ENCODE measurements at regions not wholly inside any gene's neighbourhood (a gene's known extent, or its start where the extent isn't known, plus 50 kb on each side); places are given as distances from the start of the nearest gene placed in this dataset.

GRCh38 chr11:110032957-110033570 lies 60.1 kb upstream of the ZC3H12C start:
- no peaks in the 10 kb centered on the region for H3K9me3 ChIP-seq (replicated peaks)
- H3K27me3 ChIP-seq (replicated peaks): no peaks in the 10 kb centered on the region
- no peak overlapping the region for H3K4me3 ChIP-seq
- no peaks in the 10 kb centered on the region for H3K36me3 ChIP-seq
- no peaks in the 10 kb centered on the region for H3K4me1 ChIP-seq (replicated peaks)
- no peak overlapping the region for H3K27ac ChIP-seq
- no peak for DNase-seq (ENCODE audit: low read depth in 1 of 2, low spot score in 2 of 2)

- H3K27ac ChIP-seq: no peak overlapping the region
- no peak for DNase-seq (ENCODE audit: low read depth in 1 of 2, low spot score in 2 of 2)
- no peaks in the 10 kb centered on the region for H3K4me1 ChIP-seq (replicated peaks)
- no peaks in the 10 kb centered on the region for H3K36me3 ChIP-seq
- H3K9me3 ChIP-seq (replicated peaks): no peaks in the 10 kb centered on the region
- H3K4me3 ChIP-seq: no peak overlapping the region
- no peaks in the 10 kb centered on the region for H3K27me3 ChIP-seq (replicated peaks)
These were observed 58.4 kb upstream of the ZC3H12C start for GRCh38 chr11:110034806-110035205.

- DNase-seq (ENCODE audit: low read depth in 1 of 2, low spot score in 2 of 2): no peak
- H3K27ac ChIP-seq: no peak overlapping the region
- H3K27me3 ChIP-seq (replicated peaks): no peaks in the 10 kb centered on the region
- H3K9me3 ChIP-seq (replicated peaks): no peaks in the 10 kb centered on the region
- H3K4me3 ChIP-seq: no peak overlapping the region
- H3K4me1 ChIP-seq (replicated peaks): no peaks in the 10 kb centered on the region
- H3K36me3 ChIP-seq: no peaks in the 10 kb centered on the region
These were observed 57.8 kb upstream of the ZC3H12C start for GRCh38 chr11:110035357-110035756.

- Histone ChIP-seq H3K4me3 (no peak overlapping the region), H3K27ac (no peak overlapping the region), H3K4me1 (replicated peaks) (no peaks in the 10 kb centered on the region), H3K27me3 (replicated peaks) (no peaks in the 10 kb centered on the region), H3K36me3 (no peaks in the 10 kb centered on the region), H3K9me3 (replicated peaks) (no peaks in the 10 kb centered on the region)
- no peak for DNase-seq (ENCODE audit: low read depth in 1 of 2, low spot score in 2 of 2)
These were observed 55.0 kb upstream of the ZC3H12C start for GRCh38 chr11:110038201-110038600.
